ENCODE measurements at regions not wholly inside any gene's neighbourhood (a gene's known extent, or its start where the extent isn't known, plus 50 kb on each side); places are given as distances from the start of the nearest gene placed in this dataset.
A peak's percentile ranks its signal among the peaks of the same experiment; 100 is the strongest.
"Not testable (repeated sequence)": the region's sequence is repeated elsewhere in the genome, so short reads cannot be mapped to it uniquely, and the experiment has no call there.

GRCh38 chr13:61891401-61891800 lies 475.8 kb upstream of the PCDH20 start:
- ATAC-seq = no peak
- Histone ChIP-seq H3K4me1 (no peaks in the 10 kb centered on the region), H3K4me3 (no peak overlapping the region), H3K9me3 (no peaks in the 10 kb centered on the region), H3K36me3 (replicated peaks in 1 of 2; ENCODE audit: insufficient read depth in 1 of 2, low read depth in 2 of 2) (no peaks in the 10 kb centered on the region), H3K27me3 (no peaks in the 10 kb centered on the region), H3K27ac (no peak overlapping the region)
- TF ChIP-seq, protein P1, sequence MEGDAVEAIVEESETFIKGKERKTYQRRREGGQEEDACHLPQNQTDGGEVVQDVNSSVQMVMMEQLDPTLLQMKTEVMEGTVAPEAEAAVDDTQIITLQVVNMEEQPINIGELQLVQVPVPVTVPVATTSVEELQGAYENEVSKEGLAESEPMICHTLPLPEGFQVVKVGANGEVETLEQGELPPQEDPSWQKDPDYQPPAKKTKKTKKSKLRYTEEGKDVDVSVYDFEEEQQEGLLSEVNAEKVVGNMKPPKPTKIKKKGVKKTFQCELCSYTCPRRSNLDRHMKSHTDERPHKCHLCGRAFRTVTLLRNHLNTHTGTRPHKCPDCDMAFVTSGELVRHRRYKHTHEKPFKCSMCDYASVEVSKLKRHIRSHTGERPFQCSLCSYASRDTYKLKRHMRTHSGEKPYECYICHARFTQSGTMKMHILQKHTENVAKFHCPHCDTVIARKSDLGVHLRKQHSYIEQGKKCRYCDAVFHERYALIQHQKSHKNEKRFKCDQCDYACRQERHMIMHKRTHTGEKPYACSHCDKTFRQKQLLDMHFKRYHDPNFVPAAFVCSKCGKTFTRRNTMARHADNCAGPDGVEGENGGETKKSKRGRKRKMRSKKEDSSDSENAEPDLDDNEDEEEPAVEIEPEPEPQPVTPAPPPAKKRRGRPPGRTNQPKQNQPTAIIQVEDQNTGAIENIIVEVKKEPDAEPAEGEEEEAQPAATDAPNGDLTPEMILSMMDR (IDR thresholded peaks at IDR 0.05) = no peak
- no peak for TF ChIP-seq POLR2A (IDR thresholded peaks at IDR 0.05)
- intact Hi-C loops (cut with DNase I) = no loop called here
- DNase-seq = no peak

DNA sequence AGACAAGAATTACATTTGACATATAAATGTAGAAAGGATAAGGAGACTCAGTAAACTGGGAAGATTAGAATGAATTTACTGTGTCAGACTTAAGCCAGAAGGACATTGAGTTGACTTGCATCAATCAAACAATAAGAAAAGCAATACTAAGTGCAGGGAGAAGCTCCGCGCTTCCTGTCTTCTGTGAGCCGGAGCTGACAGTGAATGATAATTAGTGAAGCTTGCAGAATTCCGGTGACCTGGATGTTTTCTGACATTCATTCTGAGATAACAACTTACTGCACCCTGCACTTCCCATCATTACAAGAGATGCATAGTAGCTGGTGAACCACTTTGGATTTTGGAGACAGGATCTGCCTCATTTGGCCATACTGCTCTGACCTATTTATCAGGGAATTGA lies 469.2 kb upstream of the PCDH20 start:
- Histone ChIP-seq H3K4me1 (no peaks in the 10 kb centered on the region), H3K27me3 (no peaks in the 10 kb centered on the region), H3K36me3 (replicated peaks in 1 of 2; ENCODE audit: insufficient read depth in 1 of 2, low read depth in 2 of 2) (no peaks in the 10 kb centered on the region), H3K27ac (no peak overlapping the region), H3K4me3 (no peak overlapping the region), H3K9me3 (no peaks in the 10 kb centered on the region)
- intact Hi-C loops (cut with DNase I) = no loop called here
- TF ChIP-seq, protein P1 (IDR thresholded peaks at IDR 0.05) = no peak
- TF ChIP-seq POLR2A (IDR thresholded peaks at IDR 0.05) = no peak
- DNase-seq (no peak), ATAC-seq (no peak)
- WGBS, 2 donors = 74 to 82% methylated on average over 4 of the region's 4 CpGs

GRCh38 chr13:61880578-61881283 lies 465.1 kb upstream of the PCDH20 start:
- DNase-seq = peak in 2 of 4 donors; percentile 3 to 15
- intact Hi-C loops (cut with DNase I) = no loop called here

GRCh38 chr13:61878565-61878964 lies 462.9 kb upstream of the PCDH20 start:
- WGBS, 2 donors = 55 to 57% methylated on average over 4 of the region's 4 CpGs

More at GRCh38 chr13:61880578-61881283, 465.1 kb upstream of the PCDH20 start:
- no peaks in the 10 kb centered on the region for H3K27me3 ChIP-seq
- no peaks in the 10 kb centered on the region for H3K36me3 ChIP-seq (replicated peaks in 1 of 2; ENCODE audit: insufficient read depth in 1 of 2, low read depth in 2 of 2)
- no peak overlapping the region for H3K27ac ChIP-seq
- 36 to 38% methylated on average over 3 of the region's 3 CpGs for WGBS, 2 donors
- no peak for ATAC-seq
- no peak overlapping the region for H3K4me3 ChIP-seq
- no peak for TF ChIP-seq POLR2A (IDR thresholded peaks at IDR 0.05)
- TF ChIP-seq, protein P1 (IDR thresholded peaks at IDR 0.05) = peak in 5 of 7 experiments; percentile 13 to 43 (median 30)
- H3K4me1 ChIP-seq = no peaks in the 10 kb centered on the region
- H3K9me3 ChIP-seq = peaks cover 0 to 6% (median 0%) of the 10 kb centered on the region in 3 donors

GRCh38 chr13:61874970-61875579 lies 459.4 kb upstream of the PCDH20 start:
- ATAC-seq (no peak), DNase-seq (no peak)
- Histone ChIP-seq H3K4me3 (no peak overlapping the region), H3K27ac (no peak overlapping the region), H3K9me3 (peaks cover 0 to 10% (median 0%) of the 10 kb centered on the region in 3 donors), H3K36me3 (replicated peaks in 1 of 2; ENCODE audit: insufficient read depth in 1 of 2, low read depth in 2 of 2) (no peaks in the 10 kb centered on the region), H3K27me3 (no peaks in the 10 kb centered on the region), H3K4me1 (no peaks in the 10 kb centered on the region)
- 48 to 56% methylated on average over 2 of the region's 2 CpGs for WGBS, 2 donors
- TF ChIP-seq POLR2A (IDR thresholded peaks at IDR 0.05) = no peak
- TF ChIP-seq, protein P1 (IDR thresholded peaks at IDR 0.05) = no peak
- intact Hi-C loops (cut with DNase I) = no loop called here

More at GRCh38 chr13:61878565-61878964, 462.9 kb upstream of the PCDH20 start:
- intact Hi-C loops (cut with DNase I); H3K4me3 ChIP-seq; H3K27me3 ChIP-seq; H3K36me3 ChIP-seq (replicated peaks in 1 of 2; ENCODE audit: insufficient read depth in 1 of 2, low read depth in 2 of 2); H3K4me1 ChIP-seq; DNase-seq; ATAC-seq; H3K27ac ChIP-seq: not testable (repeated sequence)
- peaks cover 0 to 10% (median 0%) of the 10 kb centered on the region in 3 donors for H3K9me3 ChIP-seq
